Kasumi-1 (cell line): ENCODE measurements at regions not wholly inside any gene's neighbourhood (a gene's known extent, or its start where the extent isn't known, plus 50 kb on each side); places are given as distances from the start of the nearest gene placed in this dataset.

Source experiments
- DNase-seq, 2 experiments: peaks; one replicate each; lab custom pipeline; 2025; lab: John Stamatoyannopoulos, UW

DNA sequence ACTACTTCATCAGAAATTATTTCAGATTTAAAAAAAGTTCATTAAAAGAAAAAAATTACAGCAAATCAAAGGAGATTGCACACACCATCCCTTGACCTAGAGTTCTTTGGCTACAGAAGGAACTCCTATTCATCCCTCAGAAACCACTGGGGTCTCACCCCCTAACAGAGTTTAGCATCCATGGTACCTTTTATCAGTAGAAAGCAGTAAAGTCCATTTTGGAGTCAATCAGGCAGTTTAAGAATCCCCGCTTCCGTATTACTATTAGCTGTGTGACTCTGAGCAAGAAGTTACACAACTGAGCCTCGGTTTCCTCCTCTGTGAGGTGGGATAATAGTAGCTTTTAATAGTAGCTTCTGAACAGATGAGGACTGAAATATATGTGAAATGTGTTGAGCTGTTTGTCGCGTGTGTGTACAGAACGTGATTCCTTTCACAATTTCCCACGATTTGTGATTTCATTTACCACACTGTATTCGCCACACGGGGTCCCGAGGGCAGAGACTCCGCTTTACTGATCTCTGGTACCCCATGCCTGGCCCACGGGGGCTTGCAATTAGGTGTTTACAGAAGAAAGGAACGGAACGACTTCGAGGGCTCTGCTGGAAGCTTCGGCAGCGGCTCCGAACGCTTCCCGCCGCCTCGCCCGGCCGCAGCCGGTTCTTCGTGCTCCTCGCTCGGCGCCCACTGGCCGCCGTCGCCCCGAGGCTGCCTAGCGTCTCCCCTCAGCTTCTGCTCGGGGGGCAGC, 72.5 kb upstream of the ZBED5 start:
- DNase-seq = peak; percentile 10 to 24

DNA sequence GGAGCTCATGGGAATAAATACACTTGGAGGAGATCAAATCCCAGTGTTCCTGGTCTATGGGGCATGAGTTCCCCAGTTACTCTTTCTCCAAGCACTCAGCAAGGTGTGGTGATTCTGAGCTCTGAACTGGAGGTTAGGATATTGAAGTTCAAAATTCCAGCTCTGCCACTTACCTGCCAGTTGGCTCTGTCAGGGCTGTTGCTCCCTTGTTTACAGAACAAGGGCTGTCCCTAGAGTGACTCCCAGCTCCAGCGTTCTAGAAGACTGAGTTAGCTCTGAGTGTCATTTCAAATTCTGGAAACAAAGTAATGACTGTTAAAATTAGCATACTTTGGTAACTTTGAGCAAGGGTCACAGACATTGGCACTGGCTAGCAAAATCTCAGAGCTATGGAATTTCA, 69.7 kb upstream of the ZBED5 start:
- DNase-seq = no peak

DNA sequence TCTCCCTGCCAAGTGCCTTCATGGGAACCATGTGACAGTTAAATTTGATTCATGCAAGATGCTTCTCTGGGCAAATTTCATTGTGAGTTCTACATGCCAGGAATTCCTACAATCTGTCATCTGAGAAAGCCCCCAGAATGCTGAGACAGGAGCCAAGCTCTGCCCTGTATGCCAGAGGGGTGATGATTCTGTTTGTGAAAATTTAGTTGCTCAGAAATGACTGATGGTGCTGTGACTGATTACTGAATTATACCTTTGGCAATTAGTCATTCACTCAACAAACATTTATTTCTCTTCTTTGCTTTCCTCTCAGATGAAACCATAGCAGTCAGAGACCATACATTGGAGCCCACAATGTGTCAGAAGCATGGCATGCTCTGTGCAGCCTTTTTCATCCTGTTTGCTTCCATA, 69.0 kb upstream of the ZBED5 start:
- no peak for DNase-seq

GRCh38 chr11:10925149-10925926, 67.5 kb upstream of the ZBED5 start:
- no peak for DNase-seq

GRCh38 chr11:10923882-10924281, 66.0 kb upstream of the ZBED5 start:
- no peak for DNase-seq

DNA sequence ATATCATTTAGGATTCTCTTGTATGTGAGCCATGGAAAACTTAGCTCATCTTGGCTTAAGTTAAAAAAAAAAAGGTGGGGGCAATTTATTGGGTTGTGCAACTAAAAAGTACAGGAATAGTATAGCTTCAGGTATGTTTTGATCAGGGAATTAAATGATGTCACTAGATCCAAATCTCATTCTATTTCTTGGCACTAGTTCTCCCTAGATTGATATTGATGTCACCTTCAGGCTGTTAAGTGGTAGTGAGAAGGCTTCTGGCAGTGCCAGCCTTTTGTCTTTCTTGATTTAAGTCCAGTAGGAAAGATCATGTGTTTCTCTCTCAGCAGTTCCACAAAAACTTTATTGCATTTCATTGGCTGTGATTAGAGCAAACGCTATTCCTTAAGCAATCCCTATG, 65.0 kb upstream of the ZBED5 start:
- DNase-seq = no peak

- DNase-seq = no peak
These were observed 63.0 kb upstream of the ZBED5 start for GRCh38 chr11:10920875-10921274.

GRCh38 chr11:10920205-10920604, 62.4 kb upstream of the ZBED5 start:
- peak; percentile 50 to 60 for DNase-seq

- peak; percentile 21 to 35 for DNase-seq
These were observed 60.8 kb upstream of the ZBED5 start for GRCh38 chr11:10918698-10919097.

- DNase-seq = peak; percentile 13 to 65
These were observed 60.4 kb upstream of the ZBED5 start for GRCh38 chr11:10918275-10918674.

- DNase-seq = no peak
These were observed 59.9 kb upstream of the ZBED5 start for GRCh38 chr11:10917802-10918201.

DNA sequence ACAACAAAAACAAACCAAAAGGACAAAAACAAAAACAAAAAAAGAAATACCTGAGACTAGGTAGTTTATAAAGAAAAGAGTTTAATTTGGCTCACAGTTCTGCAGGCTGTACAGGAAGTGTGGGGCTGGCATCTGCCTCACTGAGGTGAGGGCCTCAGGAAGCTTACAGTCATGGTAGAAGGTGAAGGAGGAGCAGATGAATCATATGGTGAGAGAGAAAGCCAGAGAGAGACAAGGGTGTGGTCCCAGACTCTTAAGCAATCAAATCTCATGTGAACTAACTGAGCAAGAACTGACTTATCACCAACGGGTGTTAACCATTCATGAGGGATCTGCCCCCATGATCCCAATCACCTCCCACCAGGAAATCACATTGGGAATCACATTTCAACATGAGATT, 58.8 kb upstream of the ZBED5 start:
- no peak for DNase-seq

GRCh38 chr11:10914050-10914449, 56.2 kb upstream of the ZBED5 start:
- no peak for DNase-seq

GRCh38 chr11:10913075-10913474, 55.2 kb upstream of the ZBED5 start:
- no peak for DNase-seq

GRCh38 chr11:10911907-10912306, 54.1 kb upstream of the ZBED5 start:
- DNase-seq = no peak

DNA sequence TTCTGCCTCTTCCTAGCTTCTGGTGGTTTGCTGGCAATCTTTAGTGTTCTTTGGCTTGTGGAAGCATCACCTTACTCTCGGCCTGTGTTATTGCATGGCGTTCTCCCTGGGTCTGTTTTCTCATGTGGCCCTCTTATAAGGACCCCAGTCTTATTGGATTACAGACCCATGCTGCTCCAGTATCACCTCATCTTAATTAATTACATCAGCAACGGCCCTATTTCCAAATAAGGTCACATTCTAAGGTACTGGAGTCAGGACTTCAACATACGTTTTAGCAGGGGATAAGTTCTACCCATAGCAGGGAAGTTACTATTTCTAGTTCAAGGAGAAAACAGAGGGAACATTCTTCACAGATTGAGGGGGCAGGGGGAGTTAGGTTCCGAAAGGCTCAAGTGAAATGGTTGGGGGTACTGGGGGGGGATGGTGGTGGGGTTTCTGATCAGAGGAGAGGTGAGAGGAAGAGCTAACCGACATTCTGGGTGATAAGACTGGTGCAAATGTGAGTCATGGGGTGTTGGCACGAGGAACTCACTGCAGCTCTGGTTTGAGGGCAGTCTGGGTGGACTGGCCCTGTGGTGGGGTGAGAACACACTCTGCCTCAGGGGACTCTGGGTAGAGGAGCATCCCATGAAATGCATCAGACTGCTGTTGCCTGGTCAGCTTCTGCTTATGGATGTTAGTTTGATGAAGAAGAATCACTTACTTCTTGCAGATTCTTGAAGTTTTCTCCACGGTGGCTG, 51.5 kb upstream of the ZBED5 start:
- DNase-seq = no peak

- DNase-seq = no peak
These were observed 50.5 kb upstream of the ZBED5 start for GRCh38 chr11:10908215-10908951.
